CD4-positive, alpha-beta T cell treated with Interleukin-12 subunit alpha and Interleukin-12 subunit beta, for 1 hour (primary cell): ENCODE measurements at regions not wholly inside any gene's neighbourhood (a gene's known extent, or its start where the extent isn't known, plus 50 kb on each side); places are given as distances from the start of the nearest gene placed in this dataset.

Experiments
- DNase-seq: peaks from one replicate; pipeline ENCODE4 v3.0.0-alpha.2; 2020

GRCh38 chr2:6704077-6704476 is 161.6 kb downstream of the CMPK2 start:
- DNase-seq = no peak

GRCh38 chr2:6721395-6721794 is 144.3 kb downstream of the CMPK2 start:
- no peak for DNase-seq

GRCh38 chr2:6722574-6722973 is 143.1 kb downstream of the CMPK2 start:
- DNase-seq = no peak

- DNase-seq = no peak
These were observed 141.7 kb downstream of the CMPK2 start for GRCh38 chr2:6723865-6724604.

- no peak for DNase-seq
These were observed 141.0 kb downstream of the CMPK2 start for GRCh38 chr2:6724605-6725140.

GRCh38 chr2:6728156-6728555 is 137.6 kb downstream of the CMPK2 start:
- no peak for DNase-seq

GRCh38 chr2:6730003-6730402 is 135.7 kb downstream of the CMPK2 start:
- no peak for DNase-seq

- no peak for DNase-seq
These were observed 134.8 kb downstream of the CMPK2 start for GRCh38 chr2:6730649-6731532.

- no peak for DNase-seq
These were observed 126.2 kb downstream of the CMPK2 start for GRCh38 chr2:6739547-6739946.

GRCh38 chr2:6741229-6741628 is 124.5 kb downstream of the CMPK2 start:
- no peak for DNase-seq

GRCh38 chr2:6744038-6744437 is 121.7 kb downstream of the CMPK2 start:
- no peak for DNase-seq

- DNase-seq = no peak
These were observed 118.3 kb downstream of the CMPK2 start for GRCh38 chr2:6747433-6747832.

- no peak for DNase-seq
These were observed 117.2 kb downstream of the CMPK2 start for GRCh38 chr2:6748406-6749067.

GRCh38 chr2:6749962-6750361 is 115.7 kb downstream of the CMPK2 start:
- no peak for DNase-seq

- no peak for DNase-seq
These were observed 115.1 kb downstream of the CMPK2 start for GRCh38 chr2:6750411-6751158.

- DNase-seq = no peak
These were observed 111.3 kb downstream of the CMPK2 start for GRCh38 chr2:6754419-6754818.

- no peak for DNase-seq
These were observed 110.3 kb downstream of the CMPK2 start for GRCh38 chr2:6755456-6755855.

GRCh38 chr2:6757215-6757614 is 108.5 kb downstream of the CMPK2 start:
- DNase-seq = no peak

GRCh38 chr2:6759689-6760088 is 106.0 kb downstream of the CMPK2 start:
- DNase-seq = no peak

- DNase-seq = no peak
These were observed 105.6 kb downstream of the CMPK2 start for GRCh38 chr2:6760132-6760531.

GRCh38 chr2:6764968-6765723 is 100.6 kb downstream of the CMPK2 start:
- no peak for DNase-seq

- DNase-seq = no peak
These were observed 96.4 kb downstream of the CMPK2 start for GRCh38 chr2:6769346-6769745.
